C4-2B (cell line): ENCODE measurements at regions not wholly inside any gene's neighbourhood (a gene's known extent, or its start where the extent isn't known, plus 50 kb on each side); places are given as distances from the start of the nearest gene placed in this dataset.

Source experiments
- H3K27ac ChIP-seq: fragments of 450-650 bp; 2 replicates; pipeline ENCODE4 v1.5.1; 2017
- ZFX ChIP-seq: fragments of 450-650 bp; IDR thresholded peaks from 2 replicates; pipeline ENCODE4 v1.6.1; 2017
- TF ChIP-seq, protein P1 (sequence below): fragments of 450-650 bp; conservative IDR thresholded peaks from 2 replicates; pipeline ENCODE4 v1.5.1; 2017; ENCODE audit warnings: mild to moderate bottlenecking

DNA sequence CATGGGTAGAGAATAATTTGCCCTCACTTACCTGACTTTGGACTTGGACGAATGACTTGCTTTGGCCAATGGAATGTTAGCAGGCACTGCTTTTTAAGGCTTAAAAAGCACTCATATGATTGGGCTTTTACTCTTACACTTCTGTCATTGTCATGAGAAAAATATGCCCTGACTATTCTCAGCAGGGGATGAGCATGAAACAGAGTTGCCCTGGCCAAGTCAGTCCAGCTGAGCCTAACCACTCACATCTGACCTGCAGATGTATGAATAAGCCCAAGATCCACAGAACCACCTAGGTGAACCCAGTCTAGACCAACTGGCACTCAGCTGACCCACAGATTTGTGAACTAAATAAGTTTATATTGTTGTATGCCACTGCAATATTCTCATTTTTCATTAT, 573.5 kb downstream of the TNS3 start:
- no peak overlapping the region for H3K27ac ChIP-seq
- TF ChIP-seq, protein P1, sequence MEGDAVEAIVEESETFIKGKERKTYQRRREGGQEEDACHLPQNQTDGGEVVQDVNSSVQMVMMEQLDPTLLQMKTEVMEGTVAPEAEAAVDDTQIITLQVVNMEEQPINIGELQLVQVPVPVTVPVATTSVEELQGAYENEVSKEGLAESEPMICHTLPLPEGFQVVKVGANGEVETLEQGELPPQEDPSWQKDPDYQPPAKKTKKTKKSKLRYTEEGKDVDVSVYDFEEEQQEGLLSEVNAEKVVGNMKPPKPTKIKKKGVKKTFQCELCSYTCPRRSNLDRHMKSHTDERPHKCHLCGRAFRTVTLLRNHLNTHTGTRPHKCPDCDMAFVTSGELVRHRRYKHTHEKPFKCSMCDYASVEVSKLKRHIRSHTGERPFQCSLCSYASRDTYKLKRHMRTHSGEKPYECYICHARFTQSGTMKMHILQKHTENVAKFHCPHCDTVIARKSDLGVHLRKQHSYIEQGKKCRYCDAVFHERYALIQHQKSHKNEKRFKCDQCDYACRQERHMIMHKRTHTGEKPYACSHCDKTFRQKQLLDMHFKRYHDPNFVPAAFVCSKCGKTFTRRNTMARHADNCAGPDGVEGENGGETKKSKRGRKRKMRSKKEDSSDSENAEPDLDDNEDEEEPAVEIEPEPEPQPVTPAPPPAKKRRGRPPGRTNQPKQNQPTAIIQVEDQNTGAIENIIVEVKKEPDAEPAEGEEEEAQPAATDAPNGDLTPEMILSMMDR, result no peak
- no peak for TF ChIP-seq ZFX

- no peak overlapping the region for H3K27ac ChIP-seq
- TF ChIP-seq, protein P1, result no peak
- no peak for TF ChIP-seq ZFX
These were observed 574.4 kb downstream of the TNS3 start for GRCh38 chr7:47007471-47007870.

- no peak overlapping the region for H3K27ac ChIP-seq
- no peak for TF ChIP-seq ZFX
- TF ChIP-seq, protein P1, result no peak
These were observed 581.4 kb downstream of the TNS3 start for GRCh38 chr7:47000561-47000960.

GRCh38 chr7:46999866-47000265, 582.0 kb downstream of the TNS3 start:
- TF ChIP-seq, protein P1, result no peak
- TF ChIP-seq ZFX, result no peak
- H3K27ac ChIP-seq, result no peak overlapping the region

DNA sequence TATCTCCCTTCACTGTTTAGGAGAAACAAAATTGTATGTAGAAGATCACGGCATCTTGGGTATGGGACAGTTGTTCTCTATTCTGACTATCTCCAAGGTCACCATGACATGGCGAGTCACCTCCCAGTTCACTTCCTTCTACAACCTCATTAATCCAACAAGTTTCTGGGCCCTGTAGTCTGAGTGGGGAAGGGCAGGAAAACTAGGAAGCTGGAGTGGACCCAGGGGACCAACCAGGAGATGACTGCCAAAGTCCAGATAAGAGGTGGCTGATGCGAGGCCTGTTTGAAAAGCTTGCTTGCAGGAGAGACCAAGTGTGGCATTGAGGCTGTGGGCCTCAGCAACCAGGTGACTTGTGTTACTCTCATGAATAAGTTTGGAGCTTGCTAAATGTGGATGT, 584.9 kb downstream of the TNS3 start:
- TF ChIP-seq, protein P1, result no peak
- TF ChIP-seq ZFX, result no peak
- no peak overlapping the region for H3K27ac ChIP-seq

GRCh38 chr7:46993396-46993795, 588.5 kb downstream of the TNS3 start:
- no peak overlapping the region for H3K27ac ChIP-seq
- TF ChIP-seq ZFX, result no peak
- TF ChIP-seq, protein P1, result no peak

DNA sequence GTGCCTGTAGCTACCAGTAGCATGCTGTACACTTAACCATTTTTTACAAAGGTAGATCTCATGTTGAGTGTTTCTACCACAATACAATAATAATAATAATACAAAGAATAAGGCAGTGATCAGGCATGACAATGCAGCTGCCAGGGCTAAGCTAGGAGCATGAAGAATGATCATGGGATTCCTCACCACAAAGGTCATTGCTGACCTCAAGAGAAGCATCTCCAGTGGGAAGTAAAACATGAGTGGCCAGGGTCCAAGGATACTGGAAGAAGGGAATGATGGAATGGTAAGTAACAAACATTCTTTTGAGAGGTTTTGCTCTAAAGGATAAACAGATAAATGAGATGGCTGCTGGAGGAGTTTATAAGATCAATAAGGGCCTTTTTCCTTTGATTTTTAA, 591.1 kb downstream of the TNS3 start:
- no peak overlapping the region for H3K27ac ChIP-seq
- TF ChIP-seq ZFX, result no peak
- TF ChIP-seq, protein P1, result no peak
